ENCODE measurements at regions not wholly inside any gene's neighbourhood (a gene's known extent, or its start where the extent isn't known, plus 50 kb on each side); places are given as distances from the start of the nearest gene placed in this dataset.

- H3K9me3 ChIP-seq (ENCODE audit: control insufficient read depth in 4 of 4, insufficient read depth in 3 of 4, low read length in 3 of 4) = no peaks in the 10 kb centered on the region
- no peak overlapping the region for H3K9ac ChIP-seq (ENCODE audit: insufficient read depth in 1 of 2, low read length in 2 of 2)
- H3K27me3 ChIP-seq (ENCODE audit: control insufficient read depth in 3 of 3, insufficient read depth in 3 of 3, low read length in 2 of 3) = no peaks in the 10 kb centered on the region
- H3K36me3 ChIP-seq (ENCODE audit: control insufficient read depth in 4 of 4, insufficient read depth in 4 of 4, low read length in 4 of 4) = no peaks in the 10 kb centered on the region
- no peak for TF ChIP-seq CTCF (IDR thresholded peaks at IDR 0.05; ENCODE audit: control extremely low read depth, extremely low read depth)
- WGBS, 2 donors = 89 to 94% methylated on average over 7 of the region's 7 CpGs
- ATAC-seq (ENCODE audit: insufficient read depth, low FRiP score) (no peak), DNase-seq (no peak)
- H3K4me1 ChIP-seq (ENCODE audit: control insufficient read depth in 5 of 5, insufficient read depth in 5 of 5, low read length in 5 of 5) = no peaks in the 10 kb centered on the region
- no peak overlapping the region for H3K4me3 ChIP-seq
- H3K27ac ChIP-seq (ENCODE audit: low read depth in 1 of 2, low read length in 1 of 2) = no peak overlapping the region
Observed at GRCh38 chr20:58084566-58084965, 143.9 kb downstream of the ANKRD60 start.

GRCh38 chr20:58081846-58082245 is 146.6 kb downstream of the ANKRD60 start:
- no peak for DNase-seq
- Histone ChIP-seq H3K36me3 (ENCODE audit: control insufficient read depth in 4 of 4, insufficient read depth in 4 of 4, low read length in 4 of 4) (no peaks in the 10 kb centered on the region), H3K4me1 (ENCODE audit: control insufficient read depth in 5 of 5, insufficient read depth in 5 of 5, low read length in 5 of 5) (peaks cover 0 to 6% (median 3%) of the 10 kb centered on the region in 5 donors), H3K27me3 (ENCODE audit: control insufficient read depth in 3 of 3, insufficient read depth in 3 of 3, low read length in 2 of 3) (no peaks in the 10 kb centered on the region), H3K9ac (ENCODE audit: insufficient read depth in 1 of 2, low read length in 2 of 2) (no peak overlapping the region), H3K4me3 (no peak overlapping the region), H3K9me3 (ENCODE audit: control insufficient read depth in 4 of 4, insufficient read depth in 3 of 4, low read length in 3 of 4) (peaks cover 0 to 2% (median 0%) of the 10 kb centered on the region in 4 donors), H3K27ac (ENCODE audit: low read depth in 1 of 2, low read length in 1 of 2) (no peak overlapping the region)
- ATAC-seq (ENCODE audit: insufficient read depth, low FRiP score) = no peak
- WGBS, 2 donors = 50 to 58% methylated on average over 1 of the region's 1 CpG
- no peak for TF ChIP-seq CTCF (IDR thresholded peaks at IDR 0.05; ENCODE audit: control extremely low read depth, extremely low read depth)

GRCh38 chr20:58078741-58079522 is 149.5 kb downstream of the ANKRD60 start:
- ATAC-seq (ENCODE audit: insufficient read depth, low FRiP score) (no peak), DNase-seq (peak in 2 of 3 donors; percentile 61 to 84)
- H3K4me1 ChIP-seq (ENCODE audit: control insufficient read depth in 5 of 5, insufficient read depth in 5 of 5, low read length in 5 of 5) = peaks cover 0 to 11% (median 3%) of the 10 kb centered on the region in 5 donors
- H3K4me3 ChIP-seq = no peak overlapping the region
- no peak overlapping the region for H3K27ac ChIP-seq (ENCODE audit: low read depth in 1 of 2, low read length in 1 of 2)
- no peak overlapping the region for H3K9ac ChIP-seq (ENCODE audit: insufficient read depth in 1 of 2, low read length in 2 of 2)
- H3K9me3 ChIP-seq (ENCODE audit: control insufficient read depth in 4 of 4, insufficient read depth in 3 of 4, low read length in 3 of 4) = peaks cover 0 to 2% (median 0%) of the 10 kb centered on the region in 4 donors
- TF ChIP-seq CTCF (IDR thresholded peaks at IDR 0.05; ENCODE audit: control extremely low read depth, extremely low read depth) = no peak
- H3K36me3 ChIP-seq (ENCODE audit: control insufficient read depth in 4 of 4, insufficient read depth in 4 of 4, low read length in 4 of 4) = no peaks in the 10 kb centered on the region
- WGBS, 2 donors = 58 to 80% methylated on average over 7 of the region's 7 CpGs
- H3K27me3 ChIP-seq (ENCODE audit: control insufficient read depth in 3 of 3, insufficient read depth in 3 of 3, low read length in 2 of 3) = peaks cover 0 to 2% (median 0%) of the 10 kb centered on the region in 3 donors

Measured in lung (tissue), 11 donors.